Gastroesophageal sphincter (tissue), 4 donors: ENCODE measurements at regions not wholly inside any gene's neighbourhood (a gene's known extent, or its start where the extent isn't known, plus 50 kb on each side); places are given as distances from the start of the nearest gene placed in this dataset.

Experiments
- ATAC-seq: fragments of 150-250 bp; one replicate; pipeline ENCODE4 v1.9.1; 2016; ENCODE audit warnings: mild to moderate bottlenecking, moderate library complexity
- H3K27ac ChIP-seq, 4 donors: fragments of 200-600 bp; sonication (generic) in 3 of 4; 1 replicate in 3 of 4; 2 replicates in 1 of 4; pipeline ENCODE4 v1.5.1; 2016 to 2019
- H3K27me3 ChIP-seq: fragments of 200-600 bp; sonication (generic); one replicate; pipeline ENCODE4 v1.5.1; 2019
- H3K36me3 ChIP-seq, 2 donors: fragments of 200-600 bp; sonication (generic); one replicate each; pipeline ENCODE4 v1.5.1; 2019; ENCODE audit warnings: control low read depth in 1 of 2
- H3K4me1 ChIP-seq, 3 donors: fragments of 200-600 bp; sonication (generic); 1 replicate in 2 of 3; 2 replicates in 1 of 3; pipeline ENCODE4 v1.5.1; 2016 to 2019; ENCODE audit warnings: control low read depth in 2 of 3
- H3K4me3 ChIP-seq, 2 donors: fragments of 200-600 bp; sonication (generic); one replicate each; pipeline ENCODE4 v1.5.1; 2019; ENCODE audit warnings: mild to moderate bottlenecking in 1 of 2, moderate library complexity in 1 of 2
- H3K9me3 ChIP-seq, 3 donors: fragments of 200-600 bp; sonication (generic); one replicate each; pipeline ENCODE4 v1.5.1; 2017 to 2019; ENCODE audit warnings: control low read depth in 2 of 3
- EP300 ChIP-seq: sonication (generic); formaldehyde crosslinking; IDR thresholded peaks from one replicate; pipeline ENCODE4 v1.6.1; 2017; ENCODE audit warnings: antibody characterized with exemption, mild to moderate bottlenecking
- POLR2A ChIP-seq, 2 donors: fragments of 450-650 bp; IDR thresholded peaks; one replicate each; pipeline ENCODE4 v1.6.1; 2017; ENCODE audit warnings: antibody characterized with exemption in 2 of 2, mild to moderate bottlenecking in 2 of 2, moderate library complexity in 1 of 2
- POLR2AphosphoS5 ChIP-seq: sonication (generic); formaldehyde crosslinking; IDR thresholded peaks from one replicate; pipeline ENCODE4 v1.6.1; 2017; ENCODE audit warnings: antibody characterized with exemption
- WGBS, 2 donors: methylation state at CpG; one replicate each; pipeline ENCODE4 v1.1.5; 2018; ENCODE audit warnings: low coverage in 1 of 2; 5-methylcytosine and 5-hydroxymethylcytosine counted together
- TF ChIP-seq, protein P1 (sequence below), 4 experiments: fragments of 200-600 bp in 2 of 4; fragments of 450-650 bp in 2 of 4; sonication (generic) in 1 of 4; IDR thresholded peaks; one replicate each; pipeline ENCODE4 v1.5.1; 2017 to 2019; ENCODE audit warnings: antibody characterized with exemption in 4 of 4, mild to moderate bottlenecking in 2 of 4, moderate library complexity in 2 of 4

- no peak overlapping the region for H3K4me3 ChIP-seq
- no peak for ATAC-seq
- peaks cover 0 to 10% (median 0%) of the 10 kb centered on the region in 3 donors for H3K9me3 ChIP-seq
- H3K36me3 ChIP-seq = no peaks in the 10 kb centered on the region
- no peaks in the 10 kb centered on the region for H3K27me3 ChIP-seq
- no peaks in the 10 kb centered on the region for H3K4me1 ChIP-seq
- WGBS, 2 donors = 83% methylated on average over 1 of the region's 1 CpG; no CpG with 5 or more reads in 1 of the 2 donors
- H3K27ac ChIP-seq = no peak overlapping the region
- TF ChIP-seq, protein P1, sequence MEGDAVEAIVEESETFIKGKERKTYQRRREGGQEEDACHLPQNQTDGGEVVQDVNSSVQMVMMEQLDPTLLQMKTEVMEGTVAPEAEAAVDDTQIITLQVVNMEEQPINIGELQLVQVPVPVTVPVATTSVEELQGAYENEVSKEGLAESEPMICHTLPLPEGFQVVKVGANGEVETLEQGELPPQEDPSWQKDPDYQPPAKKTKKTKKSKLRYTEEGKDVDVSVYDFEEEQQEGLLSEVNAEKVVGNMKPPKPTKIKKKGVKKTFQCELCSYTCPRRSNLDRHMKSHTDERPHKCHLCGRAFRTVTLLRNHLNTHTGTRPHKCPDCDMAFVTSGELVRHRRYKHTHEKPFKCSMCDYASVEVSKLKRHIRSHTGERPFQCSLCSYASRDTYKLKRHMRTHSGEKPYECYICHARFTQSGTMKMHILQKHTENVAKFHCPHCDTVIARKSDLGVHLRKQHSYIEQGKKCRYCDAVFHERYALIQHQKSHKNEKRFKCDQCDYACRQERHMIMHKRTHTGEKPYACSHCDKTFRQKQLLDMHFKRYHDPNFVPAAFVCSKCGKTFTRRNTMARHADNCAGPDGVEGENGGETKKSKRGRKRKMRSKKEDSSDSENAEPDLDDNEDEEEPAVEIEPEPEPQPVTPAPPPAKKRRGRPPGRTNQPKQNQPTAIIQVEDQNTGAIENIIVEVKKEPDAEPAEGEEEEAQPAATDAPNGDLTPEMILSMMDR (IDR thresholded peaks at IDR 0.05) = no peak
- TF ChIP-seq EP300 (no peak), POLR2A (IDR thresholded peaks at IDR 0.05) (no peak)
Measured at GRCh38 chr3:25139267-25139666, 288.8 kb upstream of the RARB start.

DNA sequence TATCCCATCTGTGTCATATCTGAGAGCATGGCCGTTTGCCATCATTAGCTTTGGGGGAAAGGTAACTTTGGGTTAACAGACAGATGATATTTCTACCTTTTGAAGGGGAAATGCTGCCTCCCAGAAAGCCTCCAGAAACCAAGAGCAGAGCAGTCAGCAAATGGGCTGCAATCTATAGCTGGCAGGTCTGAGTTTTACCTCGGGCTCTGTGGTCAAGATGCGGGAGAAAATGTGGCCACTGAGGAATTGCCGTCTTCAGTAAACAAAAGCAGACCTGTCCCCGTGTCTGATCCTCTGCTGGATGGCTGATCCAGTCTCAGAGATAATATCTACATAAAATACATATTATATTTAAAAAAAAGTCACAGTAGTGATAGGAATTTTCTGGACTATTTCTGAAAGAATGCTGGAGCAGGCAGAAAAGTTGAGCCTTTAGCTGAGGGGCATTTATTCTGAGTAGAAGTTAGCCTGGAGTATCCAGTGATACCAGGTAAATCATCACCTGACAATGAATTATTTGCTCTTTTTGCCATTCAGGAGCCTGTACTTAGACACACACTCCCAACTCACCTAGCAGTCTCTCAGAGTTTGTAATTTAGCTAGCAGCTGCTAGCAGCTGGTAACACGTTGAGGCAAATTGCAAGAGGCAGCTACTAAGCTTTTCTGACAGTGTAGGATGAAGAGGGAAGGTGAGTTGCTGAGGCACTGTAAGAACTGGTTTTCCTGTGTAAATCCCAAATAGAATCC lies 285.3 kb upstream of the RARB start:
- TF ChIP-seq POLR2A (IDR thresholded peaks at IDR 0.05) (no peak), EP300 (no peak), POLR2AphosphoS5 (no peak)
- TF ChIP-seq, protein P1 (IDR thresholded peaks at IDR 0.05) = no peak
- H3K9me3 ChIP-seq = peaks cover 0 to 10% (median 0%) of the 10 kb centered on the region in 3 donors
- 57 to 69% methylated on average over 5 to 6 of the region's 6 CpGs for WGBS, 2 donors
- no peaks in the 10 kb centered on the region for H3K27me3 ChIP-seq
- H3K4me1 ChIP-seq = no peaks in the 10 kb centered on the region
- H3K4me3 ChIP-seq = no peak overlapping the region
- no peak overlapping the region for H3K27ac ChIP-seq
- H3K36me3 ChIP-seq = no peaks in the 10 kb centered on the region
- no peak for ATAC-seq

- no peak for TF ChIP-seq POLR2AphosphoS5
- TF ChIP-seq EP300 = no peak
- TF ChIP-seq POLR2A (IDR thresholded peaks at IDR 0.05) = no peak
- TF ChIP-seq, protein P1 (IDR thresholded peaks at IDR 0.05) = no peak
- no peak for ATAC-seq
- Histone ChIP-seq H3K4me3 (no peak overlapping the region), H3K9me3 (peaks cover 0 to 10% (median 0%) of the 10 kb centered on the region in 3 donors), H3K36me3 (no peaks in the 10 kb centered on the region), H3K4me1 (no peaks in the 10 kb centered on the region), H3K27ac (no peak overlapping the region), H3K27me3 (no peaks in the 10 kb centered on the region)
- WGBS, 2 donors = 78 to 94% methylated on average over 2 to 5 of the region's 5 CpGs
Measured at GRCh38 chr3:25143356-25144025, 284.6 kb upstream of the RARB start.

- no peaks in the 10 kb centered on the region for H3K27me3 ChIP-seq
- no peak overlapping the region for H3K27ac ChIP-seq
- WGBS, 2 donors = 94 to 97% methylated on average over 4 of the region's 4 CpGs
- TF ChIP-seq EP300 (no peak), POLR2AphosphoS5 (no peak), POLR2A (IDR thresholded peaks at IDR 0.05) (no peak)
- TF ChIP-seq, protein P1 (IDR thresholded peaks at IDR 0.05) = no peak
- H3K4me3 ChIP-seq = no peak overlapping the region
- H3K9me3 ChIP-seq = peaks cover 0 to 6% (median 0%) of the 10 kb centered on the region in 3 donors
- H3K36me3 ChIP-seq = no peaks in the 10 kb centered on the region
- no peaks in the 10 kb centered on the region for H3K4me1 ChIP-seq
- no peak for ATAC-seq
Measured at GRCh38 chr3:25144430-25144829, 283.6 kb upstream of the RARB start.

DNA sequence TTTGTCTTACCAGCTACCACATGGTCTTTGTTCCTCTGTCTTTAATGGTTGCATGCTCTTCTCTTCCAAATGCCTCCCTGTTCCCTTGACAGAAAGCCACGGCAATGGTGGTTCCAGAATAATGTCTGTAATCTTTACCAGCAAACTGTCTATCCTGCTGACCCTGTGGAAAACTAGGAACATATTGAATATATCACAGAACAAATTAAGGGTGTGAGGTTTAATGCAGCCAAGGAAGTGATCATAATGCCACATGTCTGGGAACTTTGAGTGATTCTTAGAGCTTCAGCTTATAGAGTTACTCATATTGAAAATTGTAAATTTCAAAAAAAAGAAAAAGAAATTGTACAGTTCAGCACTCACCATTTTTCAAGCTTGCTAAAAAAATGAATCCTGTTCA lies 282.9 kb upstream of the RARB start:
- Histone ChIP-seq H3K36me3 (no peaks in the 10 kb centered on the region), H3K4me1 (peaks cover 0 to under 1% (median 0%) of the 10 kb centered on the region in 3 donors), H3K27ac (no peak overlapping the region), H3K9me3 (no peaks in the 10 kb centered on the region), H3K27me3 (no peaks in the 10 kb centered on the region), H3K4me3 (no peak overlapping the region)
- WGBS, 2 donors = 73 to 83% methylated on average over 1 of the region's 1 CpG
- TF ChIP-seq EP300 = no peak
- no peak for ATAC-seq
